AG04450 (cell line): ENCODE measurements at regions not wholly inside any gene's neighbourhood (a gene's known extent, or its start where the extent isn't known, plus 50 kb on each side); places are given as distances from the start of the nearest gene placed in this dataset.

Experiments
- CTCF ChIA-PET: fragments of 300-600, 350-600 bp; formaldehyde crosslinking; extraction: SDS; loops from one replicate; lab custom pipeline; 2022; ENCODE audit warnings: antibody characterized with exemption, inconsistent platforms; lab: Charles Lee
- POLR2A ChIA-PET: fragments of 350-600 bp; formaldehyde crosslinking; extraction: SDS; loops from one replicate; lab custom pipeline; 2021; ENCODE audit warnings: antibody characterized with exemption, inconsistent platforms; lab: Yijun Ruan, JAX
- DNase-seq: peaks from one replicate; pipeline ENCODE4 v3.0.0-alpha.2; 2011; ENCODE audit warnings: low read depth, low spot score
- H3K27ac ChIP-seq: one replicate; pipeline ENCODE4 v1.5.1; 2012; ENCODE audit warnings: low read depth, low read length, control low read depth
- H3K27me3 ChIP-seq: one replicate; pipeline ENCODE4 v1.6.0; 2012; ENCODE audit warnings: low read length; ENCODE audit not compliant: control insufficient read depth, insufficient read depth
- H3K4me3 ChIP-seq: 2 replicates; pipeline ENCODE4 v1.5.1; 2011; ENCODE audit warnings: mild to moderate bottlenecking, low read depth, low read length, control low read depth
- H3K9me3 ChIP-seq: 2 replicates; pipeline ENCODE4 v1.5.1; 2012; ENCODE audit warnings: low read length; ENCODE audit not compliant: control insufficient read depth, insufficient read depth
- CTCF ChIP-seq: IDR thresholded peaks from 2 replicates; pipeline ENCODE4 v1.5.1; 2011; ENCODE audit warnings: low read depth, low read length, control low read depth, inconsistent platforms

- Histone ChIP-seq H3K4me3 (no peak overlapping the region), H3K9me3 (peaks cover 72% of the 10 kb centered on the region), H3K27me3 (no peaks in the 10 kb centered on the region), H3K27ac (no peak overlapping the region)
- POLR2A ChIA-PET = no interaction called here
- CTCF ChIA-PET = no interaction called here
- no peak for DNase-seq
- no peak for TF ChIP-seq CTCF
Measured at GRCh38 chr17:79509008-79509407, 101.8 kb downstream of the RBFOX3 start.

DNA sequence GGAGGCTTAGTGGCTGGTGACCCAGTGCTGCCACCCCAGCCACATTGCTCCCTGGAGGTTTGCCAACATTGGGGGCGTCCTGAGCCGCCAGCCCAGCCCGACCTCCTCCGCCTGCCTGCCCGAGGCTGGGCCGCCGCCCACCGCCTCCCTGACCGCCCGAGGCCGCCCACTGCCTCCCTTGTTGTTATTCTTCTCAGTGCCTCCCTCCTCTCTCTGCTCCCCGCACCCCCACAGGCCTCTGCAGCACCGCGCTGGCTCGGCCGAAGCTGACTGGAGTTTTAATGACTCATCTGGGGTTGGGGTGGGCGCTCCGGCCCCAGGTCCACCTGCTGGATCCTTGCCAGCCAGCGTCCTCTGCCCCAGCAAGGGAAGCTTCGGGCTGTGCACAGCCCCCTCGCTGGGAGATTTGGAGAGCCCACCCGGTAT, 102.5 kb downstream of the RBFOX3 start:
- TF ChIP-seq CTCF = no peak
- DNase-seq = no peak
- H3K27ac ChIP-seq = no peak overlapping the region
- ChIA-PET POLR2A (no interaction called here), CTCF (no interaction called here)
- no peak overlapping the region for H3K4me3 ChIP-seq
- no peaks in the 10 kb centered on the region for H3K27me3 ChIP-seq
- peaks cover 65% of the 10 kb centered on the region for H3K9me3 ChIP-seq

DNA sequence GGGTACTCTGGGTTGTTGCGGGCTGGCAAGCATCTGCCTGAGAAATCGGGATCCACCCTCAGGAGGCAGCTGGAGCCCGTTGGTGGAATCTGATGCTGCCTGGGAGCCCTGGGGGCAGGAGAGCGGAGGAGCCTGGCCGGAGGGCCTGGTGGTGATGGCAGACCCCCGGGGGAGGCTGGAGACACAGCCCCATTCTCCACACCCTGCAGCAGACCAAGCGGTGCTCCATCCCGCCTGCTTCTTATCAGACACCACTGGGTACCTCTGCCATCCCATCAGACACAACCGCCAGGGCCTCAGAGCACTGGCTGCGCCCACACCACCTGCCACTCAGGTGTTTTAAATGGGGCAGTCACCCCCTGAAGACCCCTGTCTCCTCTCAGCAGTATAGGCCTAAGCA, 103.9 kb downstream of the RBFOX3 start:
- no peak for DNase-seq
- Histone ChIP-seq H3K4me3 (no peak overlapping the region), H3K27ac (no peak overlapping the region), H3K9me3 (peaks cover 56% of the 10 kb centered on the region), H3K27me3 (no peaks in the 10 kb centered on the region)
- TF ChIP-seq CTCF = no peak
- CTCF ChIA-PET = no interaction called here
- POLR2A ChIA-PET = no interaction called here

GRCh38 chr17:79506150-79506870, 104.5 kb downstream of the RBFOX3 start:
- CTCF ChIA-PET = no interaction called here

More at GRCh38 chr17:79506150-79506870, 104.5 kb downstream of the RBFOX3 start:
- H3K9me3 ChIP-seq = peaks cover 52% of the 10 kb centered on the region
- H3K4me3 ChIP-seq = no peak overlapping the region
- no peak for TF ChIP-seq CTCF
- DNase-seq = no peak
- H3K27me3 ChIP-seq = no peaks in the 10 kb centered on the region
- POLR2A ChIA-PET = no interaction called here
- H3K27ac ChIP-seq = no peak overlapping the region
